Thyroid gland (tissue), 4 donors: ENCODE measurements at regions not wholly inside any gene's neighbourhood (a gene's known extent, or its start where the extent isn't known, plus 50 kb on each side); places are given as distances from the start of the nearest gene placed in this dataset.

ENCODE experiments used
- DNase-seq, 2 donors: peaks; one replicate each; pipeline ENCODE4 v3.0.0-alpha.2; 2019
- H3K27ac ChIP-seq, 3 donors: fragments of 200-600 bp; sonication (generic); 1 replicate in 2 of 3; 2 replicates in 1 of 3; pipeline ENCODE4 v1.5.1; 2016 to 2019; ENCODE audit warnings: mild to moderate bottlenecking in 1 of 3, moderate library complexity in 1 of 3
- H3K27me3 ChIP-seq: fragments of 200-600 bp; sonication (generic); one replicate; pipeline ENCODE4 v1.5.1; 2019
- H3K36me3 ChIP-seq, 2 donors: fragments of 200-600 bp; sonication (generic); one replicate each; pipeline ENCODE4 v1.5.1; 2016 to 2019
- H3K4me1 ChIP-seq, 2 donors: fragments of 200-600 bp; sonication (generic); one replicate each; pipeline ENCODE4 v1.5.1; 2017 to 2019
- H3K4me3 ChIP-seq, 3 donors: fragments of 200-600 bp; sonication (generic); replicated peaks in 1 of 3; 1 replicate in 2 of 3; 2 replicates in 1 of 3; pipeline ENCODE4 v1.5.1; 2016; ENCODE audit warnings: mild to moderate bottlenecking in 1 of 3
- H3K9me3 ChIP-seq: fragments of 200-600 bp; sonication (generic); one replicate; pipeline ENCODE4 v1.5.1; 2017
- CTCF ChIP-seq, 6 experiments: fragments of 200-600 bp in 3 of 6; fragments of 450-650 bp in 3 of 6; sonication (generic) in 3 of 6; IDR thresholded peaks; one replicate each; pipeline ENCODE4 v1.5.1; 2016 to 2019; ENCODE audit warnings: antibody characterized with exemption in 6 of 6, mild to moderate bottlenecking in 2 of 6, inconsistent platforms in 1 of 6, moderate library complexity in 1 of 6
- POLR2A ChIP-seq, 2 donors: fragments of 450-650 bp; IDR thresholded peaks; one replicate each; pipeline ENCODE4 v1.6.1; 2017; ENCODE audit warnings: antibody characterized with exemption in 2 of 2, mild to moderate bottlenecking in 2 of 2, moderate library complexity in 1 of 2
- WGBS, 2 donors: methylation state at CpG; one replicate each; pipeline ENCODE4 v1.1.5; 2017; 5-methylcytosine and 5-hydroxymethylcytosine counted together
- intact Hi-C: fragments of 100-400 bp; cut with DNase I; formaldehyde crosslinking; loops from one replicate; pipeline ENCODE4 v1.15.1; 2023

GRCh38 chr10:118407777-118408176, 65.7 kb upstream of the FAM204A start:
- no peak overlapping the region for H3K4me3 ChIP-seq
- H3K27me3 ChIP-seq: no peaks in the 10 kb centered on the region
- DNase-seq: no peak
- no peaks in the 10 kb centered on the region for H3K9me3 ChIP-seq
- no peaks in the 10 kb centered on the region for H3K36me3 ChIP-seq
- TF ChIP-seq CTCF (IDR thresholded peaks at IDR 0.05) (no peak), POLR2A (IDR thresholded peaks at IDR 0.05) (no peak)
- H3K27ac ChIP-seq: no peak overlapping the region
- intact Hi-C loops: no loop called here
- 78% methylated on average over 3 to 5 of the region's 5 CpGs for WGBS, 2 donors
- H3K4me1 ChIP-seq: no peaks in the 10 kb centered on the region

DNA sequence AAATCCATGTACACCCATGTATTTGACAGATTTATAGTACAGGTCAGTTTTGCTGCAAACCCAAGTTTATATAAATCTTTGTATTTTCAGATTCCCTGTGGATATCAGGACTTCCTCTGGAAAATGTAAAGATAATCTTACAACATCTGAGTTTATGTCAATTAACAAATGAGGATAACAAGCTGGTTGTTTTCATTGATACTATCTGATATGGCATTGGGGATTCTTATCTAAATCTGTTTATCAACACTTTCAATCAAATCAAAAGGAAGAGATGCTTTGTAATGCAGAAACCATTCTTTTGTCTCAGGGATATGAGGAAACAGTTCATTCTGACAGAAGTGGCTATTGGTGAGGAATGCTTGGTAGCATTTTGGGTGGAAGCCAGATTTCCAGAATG, 64.9 kb upstream of the FAM204A start:
- TF ChIP-seq POLR2A (IDR thresholded peaks at IDR 0.05) (no peak), CTCF (IDR thresholded peaks at IDR 0.05) (no peak)
- intact Hi-C loops: no loop called here
- Histone ChIP-seq H3K27me3 (no peaks in the 10 kb centered on the region), H3K36me3 (no peaks in the 10 kb centered on the region), H3K4me3 (no peak overlapping the region), H3K27ac (no peak overlapping the region), H3K9me3 (no peaks in the 10 kb centered on the region), H3K4me1 (no peaks in the 10 kb centered on the region)
- no peak for DNase-seq

DNA sequence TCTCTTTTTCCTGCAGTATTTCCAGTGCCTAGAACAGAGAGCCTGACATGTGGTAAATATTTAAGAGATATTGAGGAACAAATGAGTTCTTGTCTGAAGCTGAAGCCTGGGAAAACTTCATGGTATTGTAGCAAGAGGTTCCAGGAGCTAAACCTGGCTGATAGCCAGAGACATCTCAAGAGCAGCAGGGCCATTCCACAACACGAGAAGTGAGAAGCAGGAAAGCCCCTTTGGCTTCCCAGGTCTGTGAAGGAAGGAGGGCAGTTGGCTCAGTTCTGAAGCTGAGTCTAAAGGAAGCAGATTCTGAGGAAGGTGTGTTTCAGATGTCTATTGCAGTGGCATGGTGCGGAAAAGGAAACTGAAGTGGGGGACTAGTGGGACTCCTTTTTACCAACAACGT, 63.8 kb upstream of the FAM204A start:
- H3K9me3 ChIP-seq: no peaks in the 10 kb centered on the region
- no peaks in the 10 kb centered on the region for H3K27me3 ChIP-seq
- H3K4me1 ChIP-seq: no peaks in the 10 kb centered on the region
- WGBS, 2 donors: 36 to 39% methylated on average over 3 of the region's 3 CpGs
- no peak overlapping the region for H3K27ac ChIP-seq
- intact Hi-C loops: no loop called here
- no peak overlapping the region for H3K4me3 ChIP-seq
- peak; percentile 45 to 53 for DNase-seq
- H3K36me3 ChIP-seq: no peaks in the 10 kb centered on the region
- TF ChIP-seq POLR2A (IDR thresholded peaks at IDR 0.05): no peak
- TF ChIP-seq CTCF (IDR thresholded peaks at IDR 0.05): no peak

GRCh38 chr10:118403967-118404366, 61.8 kb upstream of the FAM204A start:
- TF ChIP-seq CTCF (IDR thresholded peaks at IDR 0.05) (no peak), POLR2A (IDR thresholded peaks at IDR 0.05) (no peak)
- Histone ChIP-seq H3K4me1 (no peaks in the 10 kb centered on the region), H3K27ac (no peak overlapping the region), H3K4me3 (no peak overlapping the region), H3K27me3 (no peaks in the 10 kb centered on the region), H3K9me3 (no peaks in the 10 kb centered on the region), H3K36me3 (no peaks in the 10 kb centered on the region)
- no peak for DNase-seq
- intact Hi-C loops: no loop called here
- 83 to 84% methylated on average over 3 of the region's 3 CpGs for WGBS, 2 donors

- Histone ChIP-seq H3K4me1 (no peaks in the 10 kb centered on the region), H3K9me3 (no peaks in the 10 kb centered on the region), H3K36me3 (no peaks in the 10 kb centered on the region), H3K27me3 (no peaks in the 10 kb centered on the region), H3K4me3 (no peak overlapping the region), H3K27ac (no peak overlapping the region)
- intact Hi-C loops: no loop called here
- no peak for DNase-seq
- TF ChIP-seq CTCF (IDR thresholded peaks at IDR 0.05): no peak
- TF ChIP-seq POLR2A (IDR thresholded peaks at IDR 0.05): no peak
- WGBS, 2 donors: 92 to 97% methylated on average over 2 of the region's 2 CpGs
Measured at GRCh38 chr10:118401708-118402193, 59.6 kb upstream of the FAM204A start.
